ENCODE measurements at regions not wholly inside any gene's neighbourhood (a gene's known extent, or its start where the extent isn't known, plus 50 kb on each side); places are given as distances from the start of the nearest gene placed in this dataset.

GRCh38 chr15:31556494-31557150 lies 230.0 kb downstream of the KLF13 start:
- 87 to 91% methylated on average over 9 of the region's 9 CpGs for WGBS, 2 donors
- intact Hi-C loops (cut with DNase I; ENCODE audit: low total_unique reads): no loop called here
- TF ChIP-seq CTCF (IDR thresholded peaks at IDR 0.05): no peak
- no peak for TF ChIP-seq POLR2A (IDR thresholded peaks at IDR 0.05)
- Histone ChIP-seq H3K36me3 (ENCODE audit: low read depth, missing control alignments) (no peaks in the 10 kb centered on the region), H3K4me1 (no peaks in the 10 kb centered on the region), H3K9me3 (no peaks in the 10 kb centered on the region), H3K4me3 (no peak overlapping the region), H3K27me3 (no peaks in the 10 kb centered on the region), H3K27ac (no peak overlapping the region)
- no peak for DNase-seq

- H3K4me1 ChIP-seq: no peaks in the 10 kb centered on the region
- intact Hi-C loops (cut with DNase I; ENCODE audit: low total_unique reads): no loop called here
- WGBS, 2 donors: 80 to 85% methylated on average over 3 to 7 of the region's 7 CpGs
- no peaks in the 10 kb centered on the region for H3K27me3 ChIP-seq
- no peak for TF ChIP-seq POLR2A (IDR thresholded peaks at IDR 0.05)
- TF ChIP-seq CTCF (IDR thresholded peaks at IDR 0.05): no peak
- no peak for DNase-seq
- no peak overlapping the region for H3K4me3 ChIP-seq
- H3K36me3 ChIP-seq (ENCODE audit: low read depth, missing control alignments): no peaks in the 10 kb centered on the region
- H3K9me3 ChIP-seq: no peaks in the 10 kb centered on the region
- H3K27ac ChIP-seq: no peak overlapping the region
These were observed 231.3 kb downstream of the KLF13 start for GRCh38 chr15:31557899-31558298.

GRCh38 chr15:31558840-31559239 lies 232.2 kb downstream of the KLF13 start:
- Histone ChIP-seq H3K4me1 (no peaks in the 10 kb centered on the region), H3K4me3 (no peak overlapping the region), H3K27me3 (no peaks in the 10 kb centered on the region), H3K36me3 (ENCODE audit: low read depth, missing control alignments) (no peaks in the 10 kb centered on the region), H3K27ac (no peak overlapping the region), H3K9me3 (no peaks in the 10 kb centered on the region)
- no peak for TF ChIP-seq CTCF (IDR thresholded peaks at IDR 0.05)
- TF ChIP-seq POLR2A (IDR thresholded peaks at IDR 0.05): no peak
- intact Hi-C loops (cut with DNase I; ENCODE audit: low total_unique reads): no loop called here
- WGBS, 2 donors: 93 to 94% methylated on average over 12 of the region's 12 CpGs
- no peak for DNase-seq

- WGBS, 2 donors: 93 to 98% methylated on average over 3 of the region's 3 CpGs
- no peaks in the 10 kb centered on the region for H3K9me3 ChIP-seq
- no peaks in the 10 kb centered on the region for H3K4me1 ChIP-seq
- intact Hi-C loops (cut with DNase I; ENCODE audit: low total_unique reads): no loop called here
- H3K27me3 ChIP-seq: no peaks in the 10 kb centered on the region
- no peak for DNase-seq
- no peaks in the 10 kb centered on the region for H3K36me3 ChIP-seq (ENCODE audit: low read depth, missing control alignments)
- no peak overlapping the region for H3K27ac ChIP-seq
- H3K4me3 ChIP-seq: no peak overlapping the region
- TF ChIP-seq POLR2A (IDR thresholded peaks at IDR 0.05): no peak
- no peak for TF ChIP-seq CTCF (IDR thresholded peaks at IDR 0.05)
These were observed 233.2 kb downstream of the KLF13 start for GRCh38 chr15:31559786-31560185.

- Histone ChIP-seq H3K9me3 (no peaks in the 10 kb centered on the region), H3K36me3 (ENCODE audit: low read depth, missing control alignments) (no peaks in the 10 kb centered on the region), H3K27me3 (no peaks in the 10 kb centered on the region), H3K4me3 (no peak overlapping the region), H3K27ac (no peak overlapping the region), H3K4me1 (no peaks in the 10 kb centered on the region)
- WGBS, 2 donors: 86 to 93% methylated on average over 4 of the region's 4 CpGs
- intact Hi-C loops (cut with DNase I; ENCODE audit: low total_unique reads): no loop called here
- TF ChIP-seq POLR2A (IDR thresholded peaks at IDR 0.05) (no peak), CTCF (IDR thresholded peaks at IDR 0.05) (no peak)
- DNase-seq: no peak
These were observed 234.0 kb downstream of the KLF13 start for GRCh38 chr15:31560643-31561042.

Measured in testis (tissue), 2 donors.